ENCODE measurements at regions not wholly inside any gene's neighbourhood (a gene's known extent, or its start where the extent isn't known, plus 50 kb on each side); places are given as distances from the start of the nearest gene placed in this dataset.

DNA sequence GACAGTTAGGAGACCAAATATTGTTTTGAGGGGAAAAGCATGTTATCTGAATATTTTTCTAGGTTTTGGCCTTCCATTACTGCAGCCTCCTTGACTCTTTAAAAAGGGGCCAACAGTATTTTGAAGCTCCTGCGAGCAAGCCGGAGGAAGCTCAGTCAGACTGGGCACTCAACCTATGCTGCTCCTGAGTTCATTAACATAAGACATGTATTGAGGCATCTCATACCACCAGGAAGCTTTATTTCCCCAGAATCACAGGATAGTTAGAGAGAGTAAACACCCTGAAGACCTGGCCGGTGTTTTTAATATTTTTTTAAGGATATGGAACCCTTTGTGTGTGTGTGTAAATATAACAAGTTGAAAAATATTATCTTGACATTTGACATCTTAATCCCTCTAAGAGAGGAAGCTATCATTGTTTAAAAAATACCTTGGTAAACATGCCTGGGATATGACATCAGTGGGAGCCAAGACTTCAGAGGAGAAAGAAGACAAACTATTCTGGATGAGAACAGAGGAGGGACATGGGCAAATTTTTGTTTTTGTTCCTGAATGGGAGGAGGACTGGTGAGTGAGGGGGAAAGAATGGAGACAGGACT lies 139.3 kb upstream of the SLIT3 start:
- DNase-seq (no peak), ATAC-seq (no peak)
- Mint-ChIP-seq H3K36me3 (ENCODE audit: low read depth) (no peaks in the 10 kb centered on the region), H3K4me1 (no peaks in the 10 kb centered on the region), H3K27ac (no peak overlapping the region), H3K4me3 (no peak overlapping the region), H3K27me3 (peaks cover 54% of the 10 kb centered on the region)
- no peaks in the 10 kb centered on the region for H3K9me3 ChIP-seq (ENCODE audit: control insufficient read depth, low read length, poor library complexity, severe bottlenecking)

DNA sequence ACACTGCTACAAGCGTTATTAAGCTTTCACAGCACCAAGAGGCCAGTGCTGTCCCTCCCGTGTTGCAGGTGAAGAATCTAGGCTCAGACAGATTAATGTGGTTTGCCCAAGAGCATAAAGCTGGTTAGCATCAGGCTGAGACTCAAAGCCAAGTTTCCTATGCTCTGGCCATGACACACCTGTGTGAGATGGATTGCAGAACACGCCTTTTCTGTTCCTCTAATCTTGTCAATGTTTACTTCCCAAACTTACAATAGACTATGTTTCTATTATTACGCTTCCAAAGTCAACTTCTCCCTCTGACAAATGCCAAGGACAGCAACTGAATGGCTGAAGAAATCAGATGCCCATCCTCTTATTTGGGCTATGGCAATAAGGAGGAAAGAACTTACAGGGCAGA lies 138.4 kb upstream of the SLIT3 start:
- no peaks in the 10 kb centered on the region for H3K36me3 Mint-ChIP-seq (ENCODE audit: low read depth)
- H3K9me3 ChIP-seq (ENCODE audit: control insufficient read depth, low read length, poor library complexity, severe bottlenecking), result no peaks in the 10 kb centered on the region
- no peak for DNase-seq
- no peak for ATAC-seq
- H3K4me3 Mint-ChIP-seq, result no peak overlapping the region
- no peaks in the 10 kb centered on the region for H3K4me1 Mint-ChIP-seq
- no peak overlapping the region for H3K27ac Mint-ChIP-seq
- peaks cover 58% of the 10 kb centered on the region for H3K27me3 Mint-ChIP-seq

DNA sequence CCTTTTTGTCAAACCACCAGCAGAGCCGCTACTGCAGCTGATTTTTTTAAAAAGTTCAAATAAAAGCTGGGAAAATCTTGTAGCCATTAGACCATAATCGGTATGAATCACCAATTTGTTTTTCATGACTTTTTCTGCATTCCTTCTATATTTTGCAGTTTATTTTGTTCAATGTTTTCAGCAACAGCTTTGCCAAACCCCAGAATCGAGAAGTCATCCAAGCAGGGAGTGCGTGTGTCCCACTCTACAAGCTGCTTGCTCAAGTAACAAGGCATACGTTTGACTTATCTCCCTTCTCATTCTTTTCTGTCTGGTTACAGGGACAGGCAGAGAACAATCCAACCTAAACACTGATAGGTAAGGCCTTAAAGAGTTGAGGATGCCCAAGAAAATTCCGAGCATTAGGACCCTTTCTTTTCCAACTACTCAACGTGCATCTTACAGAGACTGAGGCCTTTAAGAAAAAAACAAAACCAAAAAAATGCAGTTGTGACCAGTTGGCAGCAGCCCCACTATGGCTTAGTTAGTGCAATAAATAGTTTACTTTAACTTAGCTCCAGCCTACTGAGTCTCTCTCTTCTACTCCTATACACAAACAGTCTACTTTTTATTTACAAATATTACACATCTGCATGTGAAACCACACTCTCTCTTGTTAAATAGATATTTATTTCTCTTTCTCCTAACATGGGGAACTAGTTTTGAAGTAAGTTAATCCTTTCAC lies 134.7 kb upstream of the SLIT3 start:
- no peaks in the 10 kb centered on the region for H3K9me3 ChIP-seq (ENCODE audit: control insufficient read depth, low read length, poor library complexity, severe bottlenecking)
- Mint-ChIP-seq H3K4me1 (no peaks in the 10 kb centered on the region), H3K27ac (no peak overlapping the region), H3K36me3 (ENCODE audit: low read depth) (no peaks in the 10 kb centered on the region), H3K4me3 (no peak overlapping the region), H3K27me3 (peaks cover 58% of the 10 kb centered on the region)
- no peak for DNase-seq
- no peak for ATAC-seq

DNA sequence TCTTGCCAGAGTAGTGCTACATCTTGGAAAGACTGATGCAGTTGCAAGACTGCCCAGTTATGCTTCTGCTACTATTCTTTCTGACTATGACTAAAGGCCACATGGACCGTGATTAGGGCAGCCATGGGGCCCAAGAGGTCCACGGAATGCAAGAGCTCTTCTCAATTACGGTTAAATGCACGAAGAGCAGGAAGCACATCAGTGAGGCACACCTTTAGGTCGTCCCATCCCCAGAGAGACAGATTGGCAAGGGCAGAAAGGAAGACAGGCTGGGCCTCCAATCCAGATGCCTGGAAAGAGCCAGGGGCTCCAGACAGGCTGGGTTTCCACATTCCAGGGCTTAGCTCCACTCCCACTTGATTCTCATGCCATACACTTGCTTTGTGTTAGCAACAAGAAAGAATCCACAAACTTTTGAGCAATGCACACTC lies 132.3 kb upstream of the SLIT3 start:
- no peaks in the 10 kb centered on the region for H3K36me3 Mint-ChIP-seq (ENCODE audit: low read depth)
- H3K9me3 ChIP-seq (ENCODE audit: control insufficient read depth, low read length, poor library complexity, severe bottlenecking), result no peaks in the 10 kb centered on the region
- no peaks in the 10 kb centered on the region for H3K4me1 Mint-ChIP-seq
- no peak overlapping the region for H3K27ac Mint-ChIP-seq
- DNase-seq (no peak), ATAC-seq (no peak)
- no peak overlapping the region for H3K4me3 Mint-ChIP-seq
- H3K27me3 Mint-ChIP-seq, result peaks cover 44% of the 10 kb centered on the region

DNA sequence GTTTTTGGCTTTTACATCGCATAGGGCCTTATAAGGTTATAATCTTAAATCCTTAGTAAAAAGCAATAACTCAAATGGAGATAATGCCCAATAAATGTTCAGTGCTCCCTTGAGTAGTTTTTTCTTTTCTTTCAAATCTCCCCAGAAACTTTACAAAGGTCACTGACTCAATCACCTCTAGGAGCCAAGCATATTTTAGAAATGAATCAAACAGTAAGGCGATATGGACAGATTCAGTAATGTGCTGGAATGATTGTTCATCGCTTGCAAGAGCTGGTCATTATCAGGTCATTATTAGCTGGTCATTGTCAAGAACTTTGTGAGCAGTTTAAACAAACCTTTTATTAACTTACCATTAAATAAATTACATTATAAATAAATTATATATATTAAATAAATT lies 130.4 kb upstream of the SLIT3 start:
- H3K4me3 Mint-ChIP-seq, result no peak overlapping the region
- no peak overlapping the region for H3K27ac Mint-ChIP-seq
- H3K36me3 Mint-ChIP-seq (ENCODE audit: low read depth), result no peaks in the 10 kb centered on the region

DNA sequence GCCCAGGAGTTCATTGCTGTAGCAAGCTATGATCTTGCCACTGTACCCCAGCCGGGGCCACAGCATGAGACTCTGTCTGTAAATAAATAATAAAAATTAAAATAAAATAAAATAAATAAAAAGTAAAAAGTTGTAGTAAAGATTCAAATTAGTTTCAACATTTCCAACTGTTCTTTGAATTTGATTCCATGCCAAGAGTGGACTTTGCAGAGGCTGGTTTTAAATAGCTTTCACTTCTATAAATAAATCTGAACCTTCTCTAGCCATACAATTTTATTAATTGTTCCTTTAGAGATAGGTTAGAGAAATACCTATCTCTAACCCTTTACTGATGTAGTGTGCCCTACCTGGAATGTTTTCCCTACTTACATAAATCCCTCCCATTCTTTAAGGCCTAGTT lies 129.7 kb upstream of the SLIT3 start:
- H3K4me3 Mint-ChIP-seq, result no peak overlapping the region
- H3K36me3 Mint-ChIP-seq (ENCODE audit: low read depth), result no peaks in the 10 kb centered on the region
- H3K27ac Mint-ChIP-seq, result no peak overlapping the region
- ATAC-seq (no peak), DNase-seq (no peak)
- peaks cover 41% of the 10 kb centered on the region for H3K27me3 Mint-ChIP-seq
- no peaks in the 10 kb centered on the region for H3K4me1 Mint-ChIP-seq
- no peaks in the 10 kb centered on the region for H3K9me3 ChIP-seq (ENCODE audit: control insufficient read depth, low read length, poor library complexity, severe bottlenecking)

More for the DNA sequence above, 130.4 kb upstream of the SLIT3 start:
- ATAC-seq (no peak), DNase-seq (no peak)
- Mint-ChIP-seq H3K27me3 (peaks cover 37% of the 10 kb centered on the region), H3K4me1 (no peaks in the 10 kb centered on the region)
- H3K9me3 ChIP-seq (ENCODE audit: control insufficient read depth, low read length, poor library complexity, severe bottlenecking), result no peaks in the 10 kb centered on the region

DNA sequence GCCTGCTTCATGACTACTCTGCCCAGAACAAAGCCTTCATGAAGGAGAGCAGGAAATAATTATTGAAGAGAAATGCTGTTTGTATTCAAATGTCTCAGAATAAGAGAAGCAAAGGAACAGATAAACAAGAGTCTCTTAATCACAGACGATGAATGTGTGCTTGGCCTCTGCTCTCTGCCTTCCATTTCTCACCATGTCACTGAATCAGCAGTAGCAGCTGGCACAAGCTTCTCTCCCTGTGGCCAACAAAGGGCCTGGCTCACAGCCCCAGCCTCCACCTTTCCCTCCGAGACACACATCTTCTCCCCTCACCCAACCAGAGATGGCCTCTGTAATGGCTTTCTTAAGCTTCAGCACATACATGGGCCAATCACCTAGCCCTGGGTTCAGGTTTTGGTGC lies 128.1 kb upstream of the SLIT3 start:
- DNase-seq (no peak), ATAC-seq (no peak)
- H3K36me3 Mint-ChIP-seq (ENCODE audit: low read depth), result no peaks in the 10 kb centered on the region
- H3K27me3 Mint-ChIP-seq, result peaks cover 45% of the 10 kb centered on the region
- H3K27ac Mint-ChIP-seq, result no peak overlapping the region
- H3K4me3 Mint-ChIP-seq, result no peak overlapping the region
- H3K4me1 Mint-ChIP-seq, result no peaks in the 10 kb centered on the region
- no peaks in the 10 kb centered on the region for H3K9me3 ChIP-seq (ENCODE audit: control insufficient read depth, low read length, poor library complexity, severe bottlenecking)

DNA sequence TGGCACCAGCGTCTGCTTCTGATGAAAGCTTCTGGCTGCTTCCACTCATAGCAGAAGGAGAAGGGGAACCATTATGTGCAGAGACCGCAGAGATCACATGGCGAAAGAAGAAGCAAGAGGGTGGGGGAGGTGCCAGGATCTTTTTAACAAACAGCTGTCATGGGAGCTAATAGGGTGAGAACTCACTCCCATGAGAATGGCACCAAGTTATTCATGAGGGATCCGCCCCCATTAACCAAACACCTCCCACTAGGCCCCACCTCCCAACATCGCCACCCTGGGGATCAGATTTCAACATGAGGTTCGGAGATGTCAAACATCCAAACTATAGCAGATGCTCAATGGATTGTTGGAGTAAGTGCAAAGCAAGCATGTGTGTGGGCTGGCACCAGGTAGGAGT lies 125.8 kb upstream of the SLIT3 start:
- H3K9me3 ChIP-seq (ENCODE audit: control insufficient read depth, low read length, poor library complexity, severe bottlenecking), result no peaks in the 10 kb centered on the region
- Mint-ChIP-seq H3K36me3 (ENCODE audit: low read depth) (no peaks in the 10 kb centered on the region), H3K4me1 (no peaks in the 10 kb centered on the region), H3K27me3 (peaks cover 38% of the 10 kb centered on the region), H3K4me3 (no peak overlapping the region), H3K27ac (no peak overlapping the region)
- DNase-seq (no peak), ATAC-seq (no peak)

DNA sequence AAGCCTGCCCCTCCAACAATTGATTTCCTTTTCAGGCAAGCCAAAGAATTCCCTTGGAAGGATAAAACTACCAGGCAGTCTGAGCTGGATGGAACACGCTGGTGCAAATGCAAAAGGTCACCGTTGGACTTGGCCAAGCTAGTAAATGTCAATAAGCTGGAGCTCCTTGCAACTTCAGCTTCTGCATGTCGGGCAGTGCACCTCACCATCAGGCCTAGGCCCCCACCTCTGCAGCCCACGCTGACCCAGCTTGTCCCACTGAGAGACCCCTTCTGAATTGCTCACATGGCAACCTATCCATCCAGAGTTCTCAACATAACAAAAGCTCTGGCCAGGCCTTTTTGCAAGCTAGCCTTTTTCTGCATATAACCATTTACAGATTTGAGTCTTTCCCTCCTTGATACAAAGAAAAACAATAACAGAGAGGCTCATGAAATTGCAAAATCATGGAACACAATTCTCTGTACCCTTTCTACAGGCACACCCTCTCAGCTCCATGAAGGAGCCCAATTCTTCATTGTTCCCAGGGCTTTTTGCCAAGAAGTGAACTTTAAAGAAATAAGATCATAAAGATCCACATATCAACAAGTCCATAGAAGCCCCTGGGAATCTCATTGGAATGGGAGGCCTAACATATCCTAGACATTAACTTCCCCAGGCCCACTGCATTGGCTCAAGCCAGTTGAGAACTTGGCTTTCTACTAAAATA lies 123.9 kb upstream of the SLIT3 start:
- no peaks in the 10 kb centered on the region for H3K4me1 Mint-ChIP-seq
- H3K36me3 Mint-ChIP-seq (ENCODE audit: low read depth), result no peaks in the 10 kb centered on the region
- H3K4me3 Mint-ChIP-seq, result no peak overlapping the region
- peaks cover 30% of the 10 kb centered on the region for H3K27me3 Mint-ChIP-seq
- H3K9me3 ChIP-seq (ENCODE audit: control insufficient read depth, low read length, poor library complexity, severe bottlenecking), result no peaks in the 10 kb centered on the region
- no peak overlapping the region for H3K27ac Mint-ChIP-seq
- ATAC-seq, result no peak
- DNase-seq, result no peak

DNA sequence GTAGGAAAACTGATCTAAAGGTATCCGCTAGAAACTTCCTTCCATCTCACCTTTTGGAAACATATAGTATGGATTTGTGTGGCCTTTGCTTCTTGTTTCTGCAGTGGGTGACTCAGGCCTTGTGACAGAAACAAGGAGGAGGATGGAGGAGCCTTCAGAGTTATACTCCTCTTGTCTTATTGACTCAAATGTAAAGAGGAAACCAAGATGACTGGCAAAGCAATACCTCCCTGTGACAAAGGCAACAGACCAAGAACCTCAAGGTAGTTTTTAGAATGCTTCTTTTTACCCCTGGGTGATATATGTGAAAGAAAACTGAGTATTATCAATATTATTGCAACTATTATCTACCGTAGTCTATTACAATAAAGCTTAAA lies 123.3 kb upstream of the SLIT3 start:
- no peak overlapping the region for H3K4me3 Mint-ChIP-seq
- no peaks in the 10 kb centered on the region for H3K36me3 Mint-ChIP-seq (ENCODE audit: low read depth)
- H3K9me3 ChIP-seq (ENCODE audit: control insufficient read depth, low read length, poor library complexity, severe bottlenecking), result no peaks in the 10 kb centered on the region
- no peak for DNase-seq
- H3K27me3 Mint-ChIP-seq, result peaks cover 28% of the 10 kb centered on the region
- no peak overlapping the region for H3K27ac Mint-ChIP-seq
- ATAC-seq, result no peak
- no peaks in the 10 kb centered on the region for H3K4me1 Mint-ChIP-seq

DNA sequence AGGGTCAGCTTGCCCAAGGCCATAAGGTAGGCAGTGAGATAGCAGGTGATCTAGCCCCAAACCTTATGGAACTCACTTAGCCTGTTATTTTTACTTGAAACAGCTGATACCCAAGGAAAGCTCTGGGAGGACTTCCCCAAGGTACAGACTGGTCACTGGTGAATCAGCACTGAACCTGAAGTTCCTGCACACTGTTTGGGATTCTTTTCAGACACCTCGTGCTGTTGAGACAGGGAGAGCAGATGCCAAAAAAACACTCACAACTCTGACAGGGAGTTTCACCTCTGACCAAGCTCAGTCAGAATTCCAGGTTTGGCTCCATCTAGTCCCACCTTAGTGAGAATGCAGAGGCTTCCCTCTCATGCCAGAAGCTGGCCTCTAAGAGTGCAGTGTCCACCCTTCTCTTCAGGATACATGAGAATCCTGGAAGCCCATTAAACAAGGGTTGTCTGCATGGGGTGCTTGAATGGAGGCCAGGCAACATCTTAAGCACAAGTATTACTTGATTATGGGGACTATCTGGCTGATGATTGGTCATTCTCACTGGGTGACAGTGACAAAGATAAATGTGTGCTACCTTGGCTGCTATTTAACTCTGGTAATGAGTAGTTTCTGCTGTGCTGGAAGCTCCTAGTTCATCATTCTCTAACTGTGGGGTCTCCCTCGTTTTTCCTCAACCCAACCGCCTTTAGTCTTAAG lies 122.8 kb upstream of the SLIT3 start:
- Mint-ChIP-seq H3K4me3 (no peak overlapping the region), H3K27me3 (peaks cover 28% of the 10 kb centered on the region), H3K4me1 (no peaks in the 10 kb centered on the region), H3K27ac (no peak overlapping the region), H3K36me3 (ENCODE audit: low read depth) (no peaks in the 10 kb centered on the region)
- DNase-seq, result no peak
- H3K9me3 ChIP-seq (ENCODE audit: control insufficient read depth, low read length, poor library complexity, severe bottlenecking), result no peaks in the 10 kb centered on the region
- no peak for ATAC-seq

DNA sequence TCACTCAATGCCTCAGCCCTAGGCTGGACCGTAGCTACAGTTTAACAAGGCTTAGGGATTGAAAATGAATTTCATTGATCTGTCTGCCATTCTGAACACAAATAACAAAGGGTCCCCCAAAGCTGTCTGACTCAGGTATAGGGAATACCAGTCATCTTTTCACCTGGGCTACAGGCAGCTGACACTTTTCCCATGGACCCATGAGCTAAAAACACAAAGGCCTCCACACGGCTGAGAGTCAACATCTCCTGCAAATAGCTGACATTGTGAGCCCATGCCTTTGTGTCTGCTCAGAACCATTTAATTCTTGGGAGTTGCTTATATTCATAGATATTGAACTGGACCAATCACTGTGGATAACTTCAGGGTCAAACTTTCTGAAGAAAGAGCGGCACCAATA lies 121.1 kb upstream of the SLIT3 start:
- ATAC-seq, result no peak
- H3K9me3 ChIP-seq (ENCODE audit: control insufficient read depth, low read length, poor library complexity, severe bottlenecking), result no peaks in the 10 kb centered on the region
- no peak for DNase-seq
- Mint-ChIP-seq H3K36me3 (ENCODE audit: low read depth) (no peaks in the 10 kb centered on the region), H3K27me3 (peaks cover 24% of the 10 kb centered on the region), H3K4me3 (no peak overlapping the region), H3K4me1 (no peaks in the 10 kb centered on the region), H3K27ac (no peak overlapping the region)

DNA sequence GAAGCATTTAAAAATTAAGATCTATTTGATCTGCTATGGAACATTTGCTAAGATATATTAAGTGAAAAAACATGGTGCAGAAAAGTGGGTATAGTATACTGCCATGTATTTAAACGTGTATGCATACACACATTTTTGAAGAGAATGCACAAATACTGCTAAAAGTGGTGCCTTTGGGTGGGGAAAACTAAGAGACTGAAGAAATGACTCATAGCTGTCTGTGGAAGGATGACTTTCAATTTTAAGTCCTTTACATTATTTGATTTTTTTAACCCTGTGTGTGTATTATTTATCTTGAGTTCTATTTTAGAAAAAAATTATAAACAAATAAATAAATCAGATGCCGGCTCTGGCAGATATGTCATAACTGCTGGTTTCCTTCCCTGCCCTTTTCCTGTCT lies 120.7 kb upstream of the SLIT3 start:
- H3K36me3 Mint-ChIP-seq (ENCODE audit: low read depth), result no peaks in the 10 kb centered on the region
- DNase-seq, result no peak

More for the DNA sequence above, 120.7 kb upstream of the SLIT3 start:
- no peak for ATAC-seq
- H3K9me3 ChIP-seq (ENCODE audit: control insufficient read depth, low read length, poor library complexity, severe bottlenecking), result no peaks in the 10 kb centered on the region
- no peak overlapping the region for H3K4me3 Mint-ChIP-seq
- peaks cover 24% of the 10 kb centered on the region for H3K27me3 Mint-ChIP-seq
- no peaks in the 10 kb centered on the region for H3K4me1 Mint-ChIP-seq
- H3K27ac Mint-ChIP-seq, result no peak overlapping the region
